ENCODE measurements at regions not wholly inside any gene's neighbourhood (a gene's known extent, or its start where the extent isn't known, plus 50 kb on each side); places are given as distances from the start of the nearest gene placed in this dataset.

- no peak for DNase-seq
Observed at GRCh38 chr18:67618061-67618460, 101.5 kb upstream of the DSEL start.

DNA sequence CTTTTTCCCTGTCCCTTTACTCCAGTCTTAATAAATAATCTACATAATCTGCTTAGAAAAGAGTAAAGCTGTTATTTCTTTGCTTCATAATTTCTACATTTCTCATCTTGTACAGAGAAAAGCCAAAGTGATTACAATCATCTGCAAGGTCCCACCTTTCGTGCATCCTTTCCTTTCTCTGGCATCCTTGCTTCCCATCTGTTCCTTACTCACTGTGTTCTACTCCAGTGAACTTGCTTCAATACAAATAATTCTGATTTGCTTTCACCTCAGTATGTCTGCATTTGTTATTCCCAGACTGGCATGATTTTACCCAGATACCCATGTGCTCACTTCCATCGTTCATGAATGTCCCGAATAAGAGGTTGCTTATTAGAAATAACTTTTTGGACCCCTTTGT lies 99.4 kb upstream of the DSEL start:
- DNase-seq: no peak

GRCh38 chr18:67613731-67614130 lies 97.2 kb upstream of the DSEL start:
- no peak for DNase-seq

- DNase-seq: no peak
Observed at GRCh38 chr18:67612281-67612680, 95.8 kb upstream of the DSEL start.

- no peak for DNase-seq
Observed at GRCh38 chr18:67608615-67609273, 92.2 kb upstream of the DSEL start.

DNA sequence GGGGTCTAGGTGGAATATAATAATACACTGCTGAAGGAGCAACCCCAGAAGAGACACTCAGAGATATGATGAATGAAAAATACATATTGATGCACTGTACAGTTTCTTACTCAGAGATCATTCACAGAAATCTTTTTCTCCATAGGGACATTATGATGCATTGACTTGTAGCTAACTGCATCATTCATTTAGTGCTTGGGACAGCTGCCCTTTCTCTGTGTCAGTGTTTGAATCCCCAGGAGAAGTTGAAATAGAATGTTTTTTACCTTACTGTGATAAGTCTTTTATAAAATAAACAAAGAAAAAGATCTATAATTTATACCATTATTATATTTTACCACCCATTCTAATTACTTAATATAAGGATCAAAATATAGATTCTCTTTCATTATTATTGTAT lies 91.7 kb upstream of the DSEL start:
- no peak for DNase-seq

- DNase-seq: no peak
Observed at GRCh38 chr18:67600181-67601180, 84.0 kb upstream of the DSEL start.

DNA sequence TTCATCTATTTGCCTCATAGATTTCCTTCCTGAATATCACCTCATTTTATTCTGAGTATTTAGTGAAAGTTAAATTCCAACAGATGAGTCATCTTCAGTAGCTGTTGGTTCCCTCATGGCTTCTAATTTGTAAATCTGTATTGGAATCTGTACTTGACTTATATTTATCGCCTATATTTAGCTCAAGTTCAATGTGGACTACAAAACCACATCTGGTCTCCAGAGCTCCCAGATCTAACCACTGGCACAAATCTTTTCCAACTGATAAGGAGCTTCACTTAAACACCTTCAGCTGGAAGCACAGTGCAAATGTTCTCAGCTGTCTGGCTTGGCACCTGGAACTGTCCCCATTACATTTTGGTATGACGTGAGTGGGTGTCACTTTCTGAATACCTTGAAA lies 82.8 kb upstream of the DSEL start:
- DNase-seq: no peak

GRCh38 chr18:67597759-67598158 lies 81.2 kb upstream of the DSEL start:
- no peak for DNase-seq

DNA sequence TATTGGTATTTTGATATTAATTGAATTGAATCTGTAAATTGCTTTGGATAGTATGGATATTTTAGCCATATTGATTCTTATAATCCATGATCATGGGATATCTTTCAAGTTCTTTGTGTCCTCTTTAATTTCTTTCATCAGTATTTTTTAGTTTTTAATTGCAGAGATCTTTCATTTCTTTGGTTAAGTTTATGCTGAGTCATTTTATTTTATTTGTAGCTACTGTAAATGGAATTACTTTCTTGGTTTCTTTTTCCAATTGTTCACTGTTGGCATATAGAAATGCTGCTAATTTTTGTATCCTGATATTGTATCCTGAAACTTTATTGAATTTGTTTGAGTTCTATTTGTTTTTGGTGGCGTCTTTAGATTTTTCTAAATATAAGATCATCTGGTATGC lies 79.5 kb upstream of the DSEL start:
- no peak for DNase-seq

DNA sequence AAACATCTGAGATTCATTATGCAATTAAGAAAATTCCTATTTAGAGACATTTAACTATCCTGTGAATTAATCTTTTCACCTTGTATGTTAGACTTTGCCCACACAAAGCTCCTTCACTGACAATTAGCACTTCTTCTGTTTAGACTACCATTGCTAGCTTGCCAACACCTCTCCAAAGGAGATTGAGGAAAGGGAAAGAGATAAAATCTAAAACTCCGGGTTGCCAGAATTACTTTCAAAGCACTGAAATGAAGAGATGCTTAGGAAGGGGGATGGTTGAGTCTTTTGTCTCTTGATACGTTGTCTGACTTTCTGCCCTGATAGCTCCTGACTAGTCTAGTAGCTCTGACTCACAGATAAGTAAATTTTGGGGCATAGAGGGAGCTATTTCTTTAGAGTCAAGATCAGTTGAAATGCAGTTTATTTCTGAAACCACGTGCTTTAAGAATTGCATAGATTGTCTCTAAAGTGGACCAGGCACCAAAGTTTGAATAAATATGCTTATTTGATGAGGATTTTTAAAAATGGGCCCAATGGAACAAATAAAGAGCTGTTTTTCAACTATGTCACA lies 74.1 kb upstream of the DSEL start:
- DNase-seq: no peak

DNA sequence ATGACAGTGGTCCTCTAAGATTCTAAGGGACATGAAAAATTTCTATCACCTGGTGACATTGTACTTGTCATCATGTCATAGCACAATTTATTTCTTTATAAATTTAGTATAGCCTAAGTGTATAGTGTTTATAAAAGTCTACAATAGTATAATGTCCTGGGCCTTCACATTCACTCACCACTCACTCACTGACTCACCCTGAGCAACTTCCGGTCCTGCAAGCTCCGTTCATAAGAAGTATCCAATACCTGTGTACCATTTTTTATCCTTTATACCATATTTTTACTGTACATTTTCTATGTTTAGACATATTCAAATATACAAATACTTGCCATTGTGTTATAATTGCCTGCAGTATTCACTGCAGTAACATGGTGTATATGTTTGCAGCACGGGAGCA lies 72.8 kb upstream of the DSEL start:
- DNase-seq: no peak

- no peak for DNase-seq
Observed at GRCh38 chr18:67586101-67586500, 69.6 kb upstream of the DSEL start.

DNA sequence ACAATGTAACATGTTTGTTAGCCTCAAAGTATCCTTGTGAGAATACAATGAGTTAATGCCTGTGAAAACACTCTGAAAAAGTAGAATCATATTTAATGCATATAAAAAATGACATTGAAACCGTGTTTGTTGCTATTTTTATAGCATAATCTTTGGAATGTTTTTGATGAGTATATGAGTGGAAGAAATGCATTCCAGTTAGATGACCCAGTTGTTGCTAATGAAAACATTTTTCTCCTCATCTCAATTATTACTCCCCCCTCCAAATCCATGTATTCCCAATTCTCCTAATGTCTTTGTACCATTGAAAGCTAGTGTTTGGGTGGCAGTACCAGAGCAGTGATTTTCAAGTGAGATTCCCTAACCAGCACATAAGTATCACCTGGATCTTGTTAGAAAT lies 67.1 kb upstream of the DSEL start:
- DNase-seq: no peak

- no peak for DNase-seq
Observed at GRCh38 chr18:67582488-67582887, 66.0 kb upstream of the DSEL start.

DNA sequence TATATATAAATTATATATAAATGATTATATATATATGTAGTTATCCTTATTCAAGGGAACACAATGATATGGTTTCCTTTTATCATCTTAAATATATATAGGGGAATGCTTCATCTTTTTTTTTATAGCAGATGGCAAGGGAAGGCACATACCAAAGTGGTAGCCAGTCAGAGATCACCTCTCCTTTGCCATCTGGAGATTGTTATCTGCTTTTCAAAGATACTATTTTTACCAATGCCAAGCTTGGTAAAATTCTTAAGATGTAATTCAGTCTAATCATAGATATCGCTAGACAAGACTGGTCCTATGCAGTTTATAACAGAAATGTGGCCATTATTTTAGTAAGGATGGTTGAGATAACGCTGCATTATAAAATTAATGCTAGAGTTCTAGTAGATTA lies 64.7 kb upstream of the DSEL start:
- no peak for DNase-seq

- DNase-seq: no peak
Observed at GRCh38 chr18:67577386-67577785, 60.9 kb upstream of the DSEL start.

DNA sequence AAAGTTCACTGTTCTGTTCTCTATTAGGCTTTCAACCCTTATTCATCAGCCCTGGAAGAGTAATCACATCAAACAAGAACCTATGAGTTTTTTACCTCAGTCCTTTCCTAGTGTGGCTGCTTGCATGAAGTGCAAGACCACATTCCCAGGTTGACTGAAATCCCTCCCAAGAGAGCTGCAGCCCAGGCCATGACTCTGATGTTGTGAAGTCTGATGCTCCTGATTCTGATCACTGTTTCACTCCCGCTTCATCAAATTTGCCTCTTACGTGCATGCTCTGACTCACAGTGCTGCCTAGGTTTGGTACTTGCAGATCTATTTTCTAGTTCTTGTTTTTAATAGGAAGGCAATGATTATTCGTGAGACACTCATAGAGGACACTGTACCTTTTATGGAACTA lies 58.2 kb upstream of the DSEL start:
- DNase-seq: no peak

GRCh38 chr18:67568166-67568565 lies 51.6 kb upstream of the DSEL start:
- DNase-seq: no peak
